H9 (cell line): ENCODE measurements at regions not wholly inside any gene's neighbourhood (a gene's known extent, or its start where the extent isn't known, plus 50 kb on each side); places are given as distances from the start of the nearest gene placed in this dataset.

ENCODE experiments used
- DNase-seq: peaks from one replicate; pipeline ENCODE4 v3.0.0-alpha.2; 2017
- H2AFZ ChIP-seq: one replicate; pipeline ENCODE4 v1.6.1; 2013; ENCODE audit warnings: mild to moderate bottlenecking, low read length, control low read depth, moderate library complexity
- H2AK5ac ChIP-seq: 2 replicates; pipeline ENCODE4 v1.6.1; 2013; ENCODE audit warnings: low read length, control low read depth, mixed read lengths; ENCODE audit not compliant: insufficient read length
- H2BK120ac ChIP-seq: one replicate; pipeline ENCODE4 v1.6.1; 2013; ENCODE audit warnings: low read depth, mild to moderate bottlenecking, low read length, control low read depth, inconsistent platforms; ENCODE audit not compliant: poor library complexity, severe bottlenecking
- H2BK12ac ChIP-seq: 2 replicates; pipeline ENCODE4 v1.6.1; 2013; ENCODE audit warnings: low read length, control low read depth, mixed read lengths, low read depth; ENCODE audit not compliant: insufficient read length
- H2BK15ac ChIP-seq: 2 replicates; pipeline ENCODE4 v1.6.1; 2013; ENCODE audit warnings: low read depth, low read length, control low read depth
- H2BK20ac ChIP-seq: one replicate; pipeline ENCODE4 v1.6.1; 2013; ENCODE audit warnings: low read depth, mild to moderate bottlenecking, low read length, control low read depth, inconsistent platforms; ENCODE audit not compliant: poor library complexity, severe bottlenecking
- H2BK5ac ChIP-seq: 2 replicates; pipeline ENCODE4 v1.6.1; 2013; ENCODE audit warnings: low read length, control low read depth, mixed read lengths; ENCODE audit not compliant: insufficient read length
- H3K14ac ChIP-seq: 2 replicates; pipeline ENCODE4 v1.6.1; 2013; ENCODE audit warnings: low read length, control low read depth; ENCODE audit not compliant: insufficient read depth
- H3K18ac ChIP-seq: 2 replicates; pipeline ENCODE4 v1.6.1; 2013; ENCODE audit warnings: low read depth, mild to moderate bottlenecking, mixed read lengths, low read length, control low read depth; ENCODE audit not compliant: insufficient read length
- H3K23ac ChIP-seq: 2 replicates; pipeline ENCODE4 v1.6.1; 2013; ENCODE audit warnings: low read length, control low read depth, mixed read lengths, low read depth; ENCODE audit not compliant: insufficient read length
- H3K23me2 ChIP-seq: 2 replicates; pipeline ENCODE4 v1.6.1; 2013; ENCODE audit warnings: low read depth, mild to moderate bottlenecking, mixed read lengths, low read length, control low read depth; ENCODE audit not compliant: insufficient read length, poor library complexity, severe bottlenecking
- H3K27ac ChIP-seq: 2 replicates; pipeline ENCODE4 v1.5.1; 2013; ENCODE audit warnings: low read length, control low read depth, mixed read lengths, low read depth; ENCODE audit not compliant: insufficient read length
- H3K27me3 ChIP-seq: 2 replicates; pipeline ENCODE4 v1.6.1; 2013; ENCODE audit warnings: low read length, control low read depth, inconsistent platforms; ENCODE audit not compliant: insufficient read depth
- H3K4ac ChIP-seq: 2 replicates; pipeline ENCODE4 v1.6.1; 2013; ENCODE audit warnings: low read depth, mild to moderate bottlenecking, control low read depth, inconsistent platforms, low read length, moderate library complexity
- H3K4me1 ChIP-seq: 2 replicates; pipeline ENCODE4 v1.6.1; 2013; ENCODE audit warnings: low read length, control low read depth, inconsistent platforms; ENCODE audit not compliant: insufficient read depth
- H3K4me2 ChIP-seq: 2 replicates; pipeline ENCODE4 v1.6.1; 2013; ENCODE audit warnings: low read length, control low read depth, mixed read lengths; ENCODE audit not compliant: insufficient read length, insufficient read depth
- H3K56ac ChIP-seq: 2 replicates; pipeline ENCODE4 v1.6.1; 2013; ENCODE audit warnings: low read depth, mild to moderate bottlenecking, mixed read lengths, low read length, control low read depth; ENCODE audit not compliant: insufficient read length
- H3K79me1 ChIP-seq: 2 replicates; pipeline ENCODE4 v1.6.1; 2013; ENCODE audit warnings: low read depth, mild to moderate bottlenecking, moderate library complexity, low read length, control low read depth, inconsistent platforms; ENCODE audit not compliant: insufficient read depth, poor library complexity, severe bottlenecking
- H3K79me2 ChIP-seq: 2 replicates; pipeline ENCODE4 v1.6.1; 2013; ENCODE audit warnings: low read length, control low read depth, inconsistent platforms; ENCODE audit not compliant: insufficient read depth
- H3K9ac ChIP-seq: 2 replicates; pipeline ENCODE4 v1.6.1; 2013; ENCODE audit warnings: low read length, control low read depth, mixed read lengths; ENCODE audit not compliant: insufficient read length; ENCODE audit errors: extremely low read depth
- H3K9me3 ChIP-seq: one replicate; pipeline ENCODE4 v1.6.1; 2013; ENCODE audit warnings: low read depth, low read length, inconsistent platforms; ENCODE audit not compliant: control insufficient read depth
- H3T11ph ChIP-seq: one replicate; pipeline ENCODE4 v1.6.1; 2013; ENCODE audit warnings: mild to moderate bottlenecking, low read length, control low read depth, inconsistent platforms
- H4K20me1 ChIP-seq: one replicate; pipeline ENCODE4 v1.6.1; 2013; ENCODE audit not compliant: control insufficient read depth, insufficient read length, insufficient read depth
- H4K5ac ChIP-seq: 2 replicates; pipeline ENCODE4 v1.6.1; 2013; ENCODE audit warnings: low read depth, mild to moderate bottlenecking, mixed read lengths, low read length, control low read depth; ENCODE audit not compliant: insufficient read length
- H4K8ac ChIP-seq: replicated peaks from 2 replicates; pipeline ENCODE4 v1.6.1; 2013; ENCODE audit warnings: low read length, control low read depth, mixed read lengths, low read depth; ENCODE audit not compliant: insufficient read length
- H4K91ac ChIP-seq: 2 replicates; pipeline ENCODE4 v1.6.1; 2013; ENCODE audit warnings: low read depth, mild to moderate bottlenecking, moderate library complexity, mixed read lengths, low read length, control low read depth; ENCODE audit not compliant: insufficient read length
- H3K27ac Mint-ChIP-seq, 3 experiments: 2 replicates in 2 of 3; 3 replicates in 1 of 3; pipeline ENCODE4 v1.8.0; 2020 to 2021; ENCODE audit warnings: mixed read lengths in 3 of 3, mild to moderate bottlenecking in 1 of 3, moderate library complexity in 1 of 3
- H3K27me3 Mint-ChIP-seq: 2 replicates; pipeline ENCODE4 v1.8.0; 2021; ENCODE audit warnings: low read depth, mild to moderate bottlenecking, moderate library complexity, mixed read lengths
- H3K36me3 Mint-ChIP-seq, 3 experiments: 2 replicates in 2 of 3; 3 replicates in 1 of 3; pipeline ENCODE4 v1.8.0; 2020 to 2021; ENCODE audit warnings: low read depth in 3 of 3, mixed read lengths in 3 of 3; ENCODE audit not compliant: insufficient read depth in 1 of 3
- H3K4me1 Mint-ChIP-seq, 2 experiments: 2 replicates each; pipeline ENCODE4 v1.8.0; 2020; ENCODE audit warnings: mixed read lengths in 2 of 2
- H3K4me3 Mint-ChIP-seq, 2 experiments: 2 replicates in 1 of 2; 3 replicates in 1 of 2; pipeline ENCODE4 v1.8.0; 2020 to 2021; ENCODE audit warnings: mild to moderate bottlenecking in 2 of 2, mixed read lengths in 2 of 2, moderate library complexity in 1 of 2
- H3K9me3 Mint-ChIP-seq, 2 experiments: 2 replicates in 1 of 2; 3 replicates in 1 of 2; pipeline ENCODE4 v1.8.0; 2020; ENCODE audit warnings: mild to moderate bottlenecking in 2 of 2, mixed read lengths in 2 of 2, moderate library complexity in 1 of 2
- CTCF ChIP-seq: fragments of 200-600 bp; sonication (generic); conservative IDR thresholded peaks from 3 replicates; pipeline ENCODE4 v1.8.0; 2021; ENCODE audit warnings: antibody characterized with exemption, mild to moderate bottlenecking
- WGBS: extraction: QIAGEN DNeasy Blood & Tissue Kit; methylation state at CpG from one replicate; pipeline ENCODE4 v1.1.7; 2013; ENCODE audit warnings: missing lambda C conversion rate, low lambda C conversion rate, mixed read lengths; ENCODE audit not compliant: insufficient read length; ENCODE audit errors: extremely low coverage; 5-methylcytosine and 5-hydroxymethylcytosine counted together

GRCh38 chr3:88586121-88586640, 436.4 kb downstream of the C3orf38 start:
- Histone ChIP-seq H2BK12ac (no peak overlapping the region), H2BK5ac (no peak overlapping the region), H2AFZ (no peak overlapping the region), H3K4me2 (no peak overlapping the region), H3K23me2 (no peaks in the 10 kb centered on the region), H2BK20ac (no peak overlapping the region), H4K8ac (no peak overlapping the region), H3K9ac (no peak overlapping the region), H2AK5ac (no peak overlapping the region), H3K4ac (no peak overlapping the region), H3K14ac (no peak overlapping the region), H4K20me1 (no peaks in the 10 kb centered on the region), H3K18ac (no peak overlapping the region), H3K4me1 (no peaks in the 10 kb centered on the region), H3K79me1 (no peaks in the 10 kb centered on the region), H3K9me3 (no peaks in the 10 kb centered on the region), H4K5ac (no peak overlapping the region), H3K27ac (no peak overlapping the region), H3T11ph (no peak overlapping the region), H3K56ac (no peak overlapping the region), H3K27me3 (no peaks in the 10 kb centered on the region), H4K91ac (no peak overlapping the region), H2BK120ac (no peak overlapping the region), H3K23ac (no peak overlapping the region), H2BK15ac (no peak overlapping the region), H3K79me2 (no peaks in the 10 kb centered on the region)
- H3K4me3 Mint-ChIP-seq, result no peak overlapping the region
- no peak overlapping the region for H3K27ac Mint-ChIP-seq
- WGBS, result no CpG with 5 or more reads among the region's 2 CpGs
- H3K4me1 Mint-ChIP-seq, result peaks cover 12 to 15% of the 10 kb centered on the region in 2 experiments
- DNase-seq, result no peak
- no peaks in the 10 kb centered on the region for H3K27me3 Mint-ChIP-seq
- no peak for TF ChIP-seq CTCF
- H3K9me3 Mint-ChIP-seq, result no peaks in the 10 kb centered on the region
- H3K36me3 Mint-ChIP-seq, result no peaks in the 10 kb centered on the region
